H1 (cell line): ENCODE measurements at regions not wholly inside any gene's neighbourhood (a gene's known extent, or its start where the extent isn't known, plus 50 kb on each side); places are given as distances from the start of the nearest gene placed in this dataset.

Experiments
- CTCF ChIA-PET: fragments of 300-600 bp; sonication (Branson Sonifier 250); formaldehyde crosslinking; loops from one replicate; lab custom pipeline; 2021; ENCODE audit not compliant: partially characterized antibody; lab: Charles Lee
- POLR2A ChIA-PET: fragments of 300-600 bp; sonication (Branson Sonifier 250); formaldehyde crosslinking; loops from one replicate; lab custom pipeline; 2021; ENCODE audit warnings: inconsistent platforms; ENCODE audit not compliant: partially characterized antibody; lab: Charles Lee
- DNase-seq, 2 experiments: peaks; one replicate each; pipeline versions ENCODE4 v3.0.0 to v3.0.0-alpha.2; 2010 to 2022; ENCODE audit warnings: low spot score in 2 of 2, low read depth in 1 of 2, mixed read lengths in 1 of 2
- FAIRE-seq: peaks from 2 replicates; lab custom pipeline; 2011; peaks lifted over from hg19 to GRCh38; lab: Jason Lieb, UNC
- H2AFZ ChIP-seq: 2 replicates; pipeline ENCODE4 v1.8.1; 2012; ENCODE audit warnings: low read length, inconsistent platforms
- H2AK5ac ChIP-seq: 2 replicates; pipeline ENCODE4 v1.6.1; 2013; ENCODE audit warnings: low read depth, low read length
- H2BK120ac ChIP-seq: replicated peaks from 2 replicates; pipeline ENCODE3; 2013; ENCODE audit warnings: low read depth, low read length, inconsistent platforms
- H2BK12ac ChIP-seq: 2 replicates; pipeline ENCODE4 v1.6.1; 2013; ENCODE audit warnings: low read depth, low read length
- H2BK15ac ChIP-seq: 2 replicates; pipeline ENCODE4 v1.6.1; 2013; ENCODE audit warnings: low read length
- H2BK20ac ChIP-seq: 2 replicates; pipeline ENCODE4 v1.6.1; 2013; ENCODE audit warnings: low read length
- H2BK5ac ChIP-seq: 2 replicates; pipeline ENCODE4 v1.6.1; 2013; ENCODE audit warnings: low read depth, low read length
- H3K14ac ChIP-seq: 2 replicates; pipeline ENCODE4 v1.6.1; 2013; ENCODE audit warnings: inconsistent platforms; ENCODE audit not compliant: insufficient read length
- H3K18ac ChIP-seq: 2 replicates; pipeline ENCODE4 v1.6.1; 2013; ENCODE audit warnings: low read length; ENCODE audit errors: extremely low read depth
- H3K23ac ChIP-seq: 2 replicates; pipeline ENCODE4 v1.6.1; 2013; ENCODE audit warnings: inconsistent platforms; ENCODE audit not compliant: insufficient read length
- H3K23me2 ChIP-seq: 2 replicates; pipeline ENCODE4 v1.6.1; 2013; ENCODE audit warnings: low read depth, low read length
- H3K27ac ChIP-seq: 2 replicates; pipeline ENCODE4 v1.6.1; 2011; ENCODE audit warnings: low read depth, low read length, inconsistent platforms
- H3K27me3 ChIP-seq, 4 experiments: replicated peaks in 1 of 4; 1 replicate in 1 of 4; 2 replicates in 3 of 4; pipeline versions ENCODE4 v1.6.1 to v1.8.1; 2011 to 2013; ENCODE audit warnings: low read length in 3 of 4, mild to moderate bottlenecking in 3 of 4, inconsistent platforms in 2 of 4, mixed read lengths in 2 of 4, moderate library complexity in 1 of 4; ENCODE audit not compliant: control insufficient read depth in 3 of 4, insufficient read depth in 3 of 4; ENCODE audit errors: extremely low read depth in 1 of 4
- H3K36me3 ChIP-seq, 4 experiments: 2 replicates each; pipeline versions ENCODE4 v1.6.1 to v1.8.1; 2011 to 2013; ENCODE audit warnings: mild to moderate bottlenecking in 4 of 4, low read length in 3 of 4, moderate library complexity in 2 of 4, control low read depth in 1 of 4, inconsistent platforms in 1 of 4; ENCODE audit not compliant: insufficient read depth in 4 of 4, control insufficient read depth in 2 of 4
- H3K4ac ChIP-seq: replicated peaks from 2 replicates; pipeline ENCODE3; 2013; ENCODE audit warnings: low read length, low read depth, mixed read lengths, inconsistent platforms; ENCODE audit not compliant: insufficient read length
- H3K4me1 ChIP-seq, 4 experiments: replicated peaks in 1 of 4; 1 replicate in 1 of 4; 2 replicates in 3 of 4; pipeline versions ENCODE4 v1.6.1 to v1.8.1; 2011 to 2013; ENCODE audit warnings: low read length in 3 of 4, inconsistent platforms in 2 of 4, mixed read lengths in 1 of 4; ENCODE audit not compliant: insufficient read depth in 4 of 4, control insufficient read depth in 3 of 4
- H3K4me2 ChIP-seq, 2 experiments: 2 replicates each; pipeline versions ENCODE4 v1.6.1 to v1.8.1; 2011 to 2013; ENCODE audit warnings: low read depth in 2 of 2, low read length in 2 of 2, control low read depth in 1 of 2, inconsistent platforms in 1 of 2, mild to moderate bottlenecking in 1 of 2; ENCODE audit not compliant: insufficient read depth in 1 of 2
- H3K4me3 ChIP-seq, 4 experiments: fragments of 200-600, 300-600 bp in 1 of 4; sonication (generic), shearing (Covaris generic), sonication (Bioruptor Twin) in 1 of 4; 2 replicates each; pipeline versions ENCODE4 v1.5.1 to v1.8.1; 2011 to 2016; ENCODE audit warnings: low read length in 4 of 4, low read depth in 3 of 4, control low read depth in 2 of 4, inconsistent platforms in 2 of 4, mild to moderate bottlenecking in 2 of 4, mixed read lengths in 1 of 4, moderate library complexity in 1 of 4; ENCODE audit not compliant: insufficient read depth in 2 of 4; ENCODE audit errors: extremely low read depth in 1 of 4
- H3K56ac ChIP-seq: replicated peaks from 2 replicates; pipeline ENCODE3; 2013; ENCODE audit warnings: low read depth, mild to moderate bottlenecking, mixed read lengths, low read length, inconsistent platforms; ENCODE audit not compliant: insufficient read length
- H3K79me1 ChIP-seq: 2 replicates; pipeline ENCODE4 v1.6.1; 2013; ENCODE audit warnings: low read depth, low read length, control low read depth
- H3K79me2 ChIP-seq, 2 experiments: 2 replicates each; pipeline versions ENCODE4 v1.6.1 to v1.8.1; 2012 to 2013; ENCODE audit warnings: low read length in 2 of 2, mild to moderate bottlenecking in 2 of 2, inconsistent platforms in 1 of 2; ENCODE audit not compliant: insufficient read depth in 2 of 2, control insufficient read depth in 1 of 2
- H3K9ac ChIP-seq, 4 experiments: replicated peaks in 1 of 4; 1 replicate in 1 of 4; 2 replicates in 3 of 4; pipeline versions ENCODE4 v1.6.1 to v1.8.1; 2011 to 2013; ENCODE audit warnings: low read depth in 3 of 4, low read length in 3 of 4, control low read depth in 2 of 4, mild to moderate bottlenecking in 2 of 4, moderate library complexity in 2 of 4, inconsistent platforms in 1 of 4; ENCODE audit errors: extremely low read depth in 1 of 4
- H3K9me3 ChIP-seq, 2 experiments: 2 replicates each; pipeline versions ENCODE4 v1.6.1 to v1.8.1; 2012 to 2013; ENCODE audit warnings: mild to moderate bottlenecking in 2 of 2, moderate library complexity in 2 of 2, control low read depth in 1 of 2, inconsistent platforms in 1 of 2, low read depth in 1 of 2, low read length in 1 of 2, mixed read lengths in 1 of 2; ENCODE audit not compliant: insufficient read depth in 2 of 2
- H4K20me1 ChIP-seq, 2 experiments: replicated peaks in 1 of 2; 2 replicates each; pipeline versions ENCODE3 to v1.8.1; 2011 to 2013; ENCODE audit warnings: inconsistent platforms in 2 of 2, low read length in 2 of 2, mild to moderate bottlenecking in 1 of 2; ENCODE audit not compliant: insufficient read depth in 2 of 2, control insufficient read depth in 1 of 2
- H4K5ac ChIP-seq: 2 replicates; pipeline ENCODE4 v1.6.1; 2013; ENCODE audit warnings: low read length, low read depth, mixed read lengths, inconsistent platforms; ENCODE audit not compliant: insufficient read length
- H4K8ac ChIP-seq: 2 replicates; pipeline ENCODE4 v1.8.0; 2013; ENCODE audit warnings: mild to moderate bottlenecking, moderate library complexity, low read length, inconsistent platforms; ENCODE audit not compliant: insufficient read depth; ENCODE audit errors: extremely low read depth
- H4K91ac ChIP-seq: replicated peaks from 2 replicates; pipeline ENCODE3; 2013; ENCODE audit warnings: low read length, mixed read lengths, inconsistent platforms; ENCODE audit not compliant: insufficient read length
- WGBS, 2 experiments: shearing (Covaris generic) in 1 of 2; methylation state at CpG; one replicate each; pipeline versions ENCODE4 v1.1.6 to v1.1.7; 2013 to 2015; ENCODE audit warnings: low lambda C conversion rate in 2 of 2, mixed read lengths in 2 of 2, inconsistent platforms in 1 of 2, low coverage in 1 of 2, missing lambda C conversion rate in 1 of 2; ENCODE audit not compliant: insufficient replicate concordance in 2 of 2, insufficient coverage in 1 of 2, insufficient read length in 1 of 2; ENCODE audit errors: extremely low coverage in 1 of 2, missing lambda C conversion rate in 1 of 2; 5-methylcytosine and 5-hydroxymethylcytosine counted together

- FAIRE-seq (no peak), DNase-seq (no peak)
- Histone ChIP-seq H3K4me2 (no peak overlapping the region), H3K23ac (no peak overlapping the region), H3K23me2 (no peaks in the 10 kb centered on the region), H4K91ac (no peak overlapping the region), H4K5ac (no peak overlapping the region), H3K27me3 (no peaks in the 10 kb centered on the region), H3K27ac (no peak overlapping the region), H2BK15ac (no peak overlapping the region), H3K79me2 (no peaks in the 10 kb centered on the region), H2BK12ac (no peak overlapping the region), H3K36me3 (no peaks in the 10 kb centered on the region), H3K79me1 (no peaks in the 10 kb centered on the region), H3K4me3 (no peak overlapping the region), H4K8ac (no peak overlapping the region), H3K56ac (no peak overlapping the region), H3K14ac (no peak overlapping the region), H3K4me1 (no peaks in the 10 kb centered on the region), H2AFZ (no peak overlapping the region), H3K9me3 (no peaks in the 10 kb centered on the region), H4K20me1 (no peaks in the 10 kb centered on the region), H3K9ac (no peak overlapping the region), H3K4ac (no peak overlapping the region), H3K18ac (no peak overlapping the region), H2BK20ac (no peak overlapping the region), H2AK5ac (no peak overlapping the region), H2BK120ac (no peak overlapping the region), H2BK5ac (no peak overlapping the region)
- ChIA-PET POLR2A (no interaction called here), CTCF (no interaction called here)
- 96% methylated on average over 10 of the region's 10 CpGs; no CpG with 5 or more reads in 1 of the 2 experiments for WGBS, 2 experiments
Observed at GRCh38 chr15:53059273-53060043, 269.3 kb upstream of the ONECUT1 start.
